Activated CD4-positive, alpha-beta T cell treated with anti-CD3 and anti-CD28 coated beads, Interleukin-2, amount 10 ng/mL, durations not matched to agents 24 days and 14 days (primary cell): ENCODE measurements at regions not wholly inside any gene's neighbourhood (a gene's known extent, or its start where the extent isn't known, plus 50 kb on each side); places are given as distances from the start of the nearest gene placed in this dataset.

Source experiments
- DNase-seq: peaks from one replicate; pipeline ENCODE4 v3.0.0; 2022
- H3K27ac Mint-ChIP-seq: one replicate; pipeline ENCODE4 v1.8.0; 2022; ENCODE audit warnings: mild to moderate bottlenecking, mixed read lengths
- H3K27me3 Mint-ChIP-seq: one replicate; pipeline ENCODE4 v1.8.0; 2022; ENCODE audit warnings: mixed read lengths
- H3K36me3 Mint-ChIP-seq: one replicate; pipeline ENCODE4 v1.8.0; 2022; ENCODE audit warnings: low read depth, mild to moderate bottlenecking, mixed read lengths
- H3K4me1 Mint-ChIP-seq: one replicate; pipeline ENCODE4 v1.8.0; 2021; ENCODE audit warnings: mixed read lengths
- H3K4me3 Mint-ChIP-seq: one replicate; pipeline ENCODE4 v1.8.0; 2022; ENCODE audit warnings: mild to moderate bottlenecking, moderate library complexity, mixed read lengths
- H3K9me3 Mint-ChIP-seq: one replicate; pipeline ENCODE4 v1.8.0; 2021; ENCODE audit warnings: mixed read lengths
- intact Hi-C: fragments of 100-400 bp; cut with micrococcal nuclease; formaldehyde crosslinking; loops from one replicate; pipeline ENCODE4 v1.15.1; 2023

DNA sequence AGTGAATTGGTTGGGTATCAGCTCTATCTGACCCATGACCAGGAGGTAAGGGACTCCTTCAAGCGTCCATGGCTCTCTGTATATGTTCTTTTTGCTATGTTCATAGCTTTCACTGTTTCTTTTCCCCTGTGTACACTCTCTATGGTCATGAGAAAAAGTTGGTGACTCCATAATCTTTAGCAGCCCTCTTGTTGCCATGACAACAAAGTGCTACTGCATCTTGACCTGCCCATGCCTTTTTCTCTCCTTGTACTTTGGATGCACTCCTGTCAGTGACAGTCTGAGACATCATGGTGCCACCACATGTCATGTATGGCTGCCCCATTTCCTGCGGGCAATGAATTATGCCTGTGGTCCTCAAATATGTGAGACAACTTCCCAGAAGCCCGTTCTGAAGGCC lies 280.2 kb downstream of the TMEM121 start:
- DNase-seq, result peak; percentile 21
- Mint-ChIP-seq H3K36me3 (no peaks in the 10 kb centered on the region), H3K9me3 (no peaks in the 10 kb centered on the region), H3K4me3 (no peak overlapping the region), H3K4me1 (no peaks in the 10 kb centered on the region), H3K27ac (no peak overlapping the region), H3K27me3 (peaks cover 18% of the 10 kb centered on the region)
- intact Hi-C loops, result no loop called here

DNA sequence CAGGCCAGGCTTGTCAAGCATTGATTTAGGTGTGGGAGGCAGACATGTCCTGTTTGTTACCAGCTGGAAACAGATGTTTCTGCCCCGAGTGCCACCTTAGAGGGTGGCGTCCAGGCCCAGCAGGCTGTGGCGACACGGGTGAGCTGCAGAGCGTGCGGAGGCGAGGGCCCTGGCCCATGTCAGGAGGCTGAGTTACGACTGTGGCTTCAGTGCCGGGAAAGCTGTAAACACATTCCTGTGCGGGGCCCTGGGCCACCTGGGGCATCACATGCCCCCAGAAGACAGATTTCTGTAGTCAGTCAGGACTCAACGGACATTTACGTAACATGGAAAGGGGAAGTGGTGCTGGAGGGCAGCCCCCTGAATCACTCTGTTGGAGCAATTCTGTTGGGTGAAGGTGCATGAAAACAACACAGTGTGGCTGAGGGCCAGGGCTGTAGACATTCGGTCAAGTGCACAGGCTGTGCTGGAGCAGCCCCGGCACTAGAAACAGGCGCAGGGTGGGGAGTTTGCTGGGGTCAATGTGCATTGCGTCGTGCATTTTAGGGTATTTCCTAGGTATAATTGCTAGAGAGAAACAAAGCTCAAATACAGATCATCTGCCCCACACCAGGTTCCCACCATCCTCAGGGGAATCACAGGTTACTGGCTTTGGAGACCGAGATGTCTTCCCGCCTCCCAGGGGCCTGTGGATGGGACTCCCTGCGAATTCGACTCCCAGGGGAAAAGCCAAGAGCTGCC lies 291.8 kb downstream of the TMEM121 start:
- Mint-ChIP-seq H3K27me3 (peaks cover 35% of the 10 kb centered on the region), H3K9me3 (no peaks in the 10 kb centered on the region), H3K4me3 (no peak overlapping the region), H3K36me3 (no peaks in the 10 kb centered on the region), H3K4me1 (no peaks in the 10 kb centered on the region), H3K27ac (no peak overlapping the region)
- intact Hi-C loops, result no loop called here
- peak; percentile 41 for DNase-seq

GRCh38 chr14:105818712-105819005 lies 292.3 kb downstream of the TMEM121 start:
- H3K9me3 Mint-ChIP-seq, result no peaks in the 10 kb centered on the region
- no peaks in the 10 kb centered on the region for H3K4me1 Mint-ChIP-seq
- no peaks in the 10 kb centered on the region for H3K36me3 Mint-ChIP-seq
- no peak for DNase-seq
- H3K27ac Mint-ChIP-seq, result no peak overlapping the region
- H3K27me3 Mint-ChIP-seq, result peaks cover 36% of the 10 kb centered on the region
- intact Hi-C loops, result no loop called here
- no peak overlapping the region for H3K4me3 Mint-ChIP-seq

- peaks cover 5% of the 10 kb centered on the region for H3K4me1 Mint-ChIP-seq
- no peak overlapping the region for H3K4me3 Mint-ChIP-seq
- peaks cover 4% of the 10 kb centered on the region for H3K9me3 Mint-ChIP-seq
- DNase-seq, result peak; percentile 64
- intact Hi-C loops, result no loop called here
- no peak overlapping the region for H3K27ac Mint-ChIP-seq
- no peaks in the 10 kb centered on the region for H3K36me3 Mint-ChIP-seq
- H3K27me3 Mint-ChIP-seq, result peaks cover 51% of the 10 kb centered on the region
Observed at GRCh38 chr14:105830171-105830570, 303.8 kb downstream of the TMEM121 start.

- no peak overlapping the region for H3K4me3 Mint-ChIP-seq
- H3K27me3 Mint-ChIP-seq, result peaks cover 9% of the 10 kb centered on the region
- H3K36me3 Mint-ChIP-seq, result no peaks in the 10 kb centered on the region
- no peaks in the 10 kb centered on the region for H3K9me3 Mint-ChIP-seq
- DNase-seq, result no peak
- intact Hi-C loops, result no loop called here
- H3K27ac Mint-ChIP-seq, result no peak overlapping the region
- H3K4me1 Mint-ChIP-seq, result no peaks in the 10 kb centered on the region
Observed at GRCh38 chr14:105836160-105836559, 309.8 kb downstream of the TMEM121 start.

DNA sequence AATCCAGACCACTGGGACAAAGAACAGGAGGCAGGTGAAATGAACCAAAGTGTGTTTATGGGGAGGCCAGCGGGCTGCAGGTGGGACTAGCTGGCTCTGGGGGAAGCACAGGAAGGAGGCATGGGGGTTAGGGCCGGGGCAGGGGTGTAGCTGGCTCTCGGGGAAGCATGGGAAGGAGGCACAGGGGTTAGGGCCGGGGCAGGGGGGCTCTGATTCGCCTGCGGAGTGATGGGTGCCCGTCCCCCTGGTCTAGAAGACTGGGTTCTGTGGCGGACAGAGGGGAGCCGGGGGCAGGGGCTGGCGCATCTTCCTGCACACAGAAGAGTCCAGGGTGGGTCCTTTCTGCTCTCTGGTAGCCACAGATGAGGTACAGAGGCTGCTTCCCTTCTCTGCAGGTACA lies 310.3 kb downstream of the TMEM121 start:
- intact Hi-C loops, result no loop called here

DNA sequence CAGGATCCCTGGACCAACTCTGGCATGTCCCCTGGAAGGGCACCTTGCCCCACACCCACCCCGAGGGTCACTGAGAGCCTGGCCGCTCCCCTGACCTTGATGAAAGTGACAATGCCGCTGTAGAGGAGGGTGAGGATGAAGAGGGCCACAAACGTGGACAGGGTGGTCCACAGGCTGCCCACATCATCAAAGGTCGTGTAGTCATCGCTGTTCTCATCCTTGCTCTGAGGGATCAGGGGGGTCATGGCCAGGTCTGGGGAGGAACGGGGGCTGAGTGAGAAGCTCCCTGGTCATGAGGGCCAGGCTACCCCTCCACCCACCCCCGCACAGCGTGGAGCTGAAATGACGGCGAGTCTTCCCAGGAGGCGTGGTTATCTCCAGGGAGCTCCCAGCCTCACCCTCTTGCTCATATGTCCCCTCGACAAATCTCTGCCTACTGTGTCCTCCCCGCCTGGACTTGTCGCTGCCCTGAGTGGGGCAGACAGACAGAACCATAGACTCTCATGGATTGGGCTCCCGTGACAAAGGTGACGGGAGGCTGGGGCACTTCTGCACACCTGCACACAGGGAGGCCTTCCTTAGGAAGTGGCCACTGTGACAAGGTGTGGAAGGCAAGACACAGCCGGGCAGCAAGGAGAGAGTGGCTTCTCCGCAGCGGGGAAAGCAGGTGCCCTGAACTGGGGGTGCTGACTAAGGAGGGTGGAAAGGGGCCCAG lies 311.1 kb downstream of the TMEM121 start:
- Mint-ChIP-seq H3K27ac (no peak overlapping the region), H3K27me3 (peaks cover 6% of the 10 kb centered on the region), H3K4me1 (no peaks in the 10 kb centered on the region), H3K9me3 (no peaks in the 10 kb centered on the region), H3K4me3 (no peak overlapping the region), H3K36me3 (no peaks in the 10 kb centered on the region)
- no peak for DNase-seq
- intact Hi-C loops, result no loop called here

More for the DNA sequence above, 310.3 kb downstream of the TMEM121 start:
- H3K27me3 Mint-ChIP-seq, result peaks cover 6% of the 10 kb centered on the region
- no peaks in the 10 kb centered on the region for H3K9me3 Mint-ChIP-seq
- no peaks in the 10 kb centered on the region for H3K4me1 Mint-ChIP-seq
- no peak overlapping the region for H3K4me3 Mint-ChIP-seq
- no peak for DNase-seq
- no peak overlapping the region for H3K27ac Mint-ChIP-seq
- no peaks in the 10 kb centered on the region for H3K36me3 Mint-ChIP-seq

DNA sequence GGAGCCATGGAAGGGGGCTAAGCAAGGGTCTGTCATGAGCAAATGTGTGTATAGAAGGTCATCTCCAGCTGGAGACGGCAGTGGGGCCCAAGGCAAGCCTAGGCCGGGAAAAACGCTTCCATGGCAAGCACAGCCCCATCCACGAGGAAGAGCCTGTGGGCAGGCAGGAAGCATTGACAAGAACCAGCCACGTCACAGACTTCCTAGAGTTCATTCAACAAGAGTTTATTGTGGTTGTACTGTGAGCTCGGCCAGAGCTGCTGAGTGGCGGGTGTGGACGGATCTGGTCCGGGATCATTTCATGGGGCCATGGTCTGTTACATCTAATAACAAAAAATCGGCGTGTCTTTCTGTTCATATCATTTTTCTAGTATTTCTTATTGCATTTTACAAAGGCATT lies 311.7 kb downstream of the TMEM121 start:
- Mint-ChIP-seq H3K36me3 (no peaks in the 10 kb centered on the region), H3K4me1 (no peaks in the 10 kb centered on the region), H3K27me3 (peaks cover 6% of the 10 kb centered on the region), H3K9me3 (no peaks in the 10 kb centered on the region), H3K4me3 (no peak overlapping the region), H3K27ac (no peak overlapping the region)
- no peak for DNase-seq
- intact Hi-C loops, result no loop called here

DNA sequence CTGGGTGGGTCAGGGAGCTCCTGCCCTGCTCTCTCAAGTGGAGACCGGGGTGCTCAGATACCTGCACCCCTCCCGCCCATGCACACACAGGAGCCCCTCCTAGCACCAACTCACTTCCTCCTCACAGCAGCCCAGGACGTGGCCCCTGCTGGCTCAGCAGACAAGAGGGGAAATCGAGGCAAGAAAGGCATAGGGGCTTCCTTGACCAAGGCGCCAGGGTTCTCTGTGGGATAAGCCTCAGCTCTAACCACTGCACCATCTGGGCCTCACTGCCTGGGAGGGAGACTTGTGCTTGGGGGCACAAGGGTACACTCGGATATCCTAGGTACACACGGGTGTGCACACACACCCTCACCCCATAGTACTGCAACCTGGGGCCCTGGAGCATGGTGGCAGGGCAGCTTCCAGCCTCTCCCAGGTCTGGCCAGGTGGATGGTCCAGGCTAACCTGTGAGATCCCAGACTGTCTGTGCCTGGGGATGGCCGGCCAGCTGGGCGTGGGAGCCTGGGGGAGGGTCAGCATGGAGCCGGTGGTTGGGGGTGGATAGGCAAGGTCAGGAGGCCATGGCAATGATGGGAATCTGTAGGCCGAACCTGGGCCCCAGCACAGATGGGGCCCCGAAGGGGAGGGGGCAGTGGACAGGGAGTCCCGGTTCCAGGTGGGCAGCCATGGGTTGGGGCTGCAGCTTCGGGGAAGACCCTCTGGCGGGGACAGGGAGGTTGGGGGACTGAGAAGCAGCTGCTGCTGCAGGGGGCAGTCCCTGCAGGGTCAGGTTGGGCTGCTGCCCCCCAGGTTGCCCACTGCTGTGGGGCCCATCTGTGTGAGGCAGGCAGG lies 312.4 kb downstream of the TMEM121 start:
- Mint-ChIP-seq H3K4me1 (no peaks in the 10 kb centered on the region), H3K4me3 (no peak overlapping the region), H3K9me3 (no peaks in the 10 kb centered on the region), H3K36me3 (no peaks in the 10 kb centered on the region), H3K27ac (no peak overlapping the region), H3K27me3 (peaks cover 3% of the 10 kb centered on the region)
- DNase-seq, result no peak
- intact Hi-C loops, result no loop called here

- H3K27ac Mint-ChIP-seq, result no peak overlapping the region
- H3K9me3 Mint-ChIP-seq, result no peaks in the 10 kb centered on the region
- H3K27me3 Mint-ChIP-seq, result peaks cover under 1% of the 10 kb centered on the region
- no peak overlapping the region for H3K4me3 Mint-ChIP-seq
- DNase-seq, result no peak
- intact Hi-C loops, result no loop called here
- H3K4me1 Mint-ChIP-seq, result no peaks in the 10 kb centered on the region
- no peaks in the 10 kb centered on the region for H3K36me3 Mint-ChIP-seq
Observed at GRCh38 chr14:105839425-105840265, 313.3 kb downstream of the TMEM121 start.

- Mint-ChIP-seq H3K27me3 (no peaks in the 10 kb centered on the region), H3K9me3 (no peaks in the 10 kb centered on the region), H3K4me1 (no peaks in the 10 kb centered on the region), H3K36me3 (no peaks in the 10 kb centered on the region), H3K4me3 (no peak overlapping the region), H3K27ac (no peak overlapping the region)
- intact Hi-C loops, result no loop called here
- DNase-seq, result no peak
Observed at GRCh38 chr14:105840266-105841021, 314.1 kb downstream of the TMEM121 start.

DNA sequence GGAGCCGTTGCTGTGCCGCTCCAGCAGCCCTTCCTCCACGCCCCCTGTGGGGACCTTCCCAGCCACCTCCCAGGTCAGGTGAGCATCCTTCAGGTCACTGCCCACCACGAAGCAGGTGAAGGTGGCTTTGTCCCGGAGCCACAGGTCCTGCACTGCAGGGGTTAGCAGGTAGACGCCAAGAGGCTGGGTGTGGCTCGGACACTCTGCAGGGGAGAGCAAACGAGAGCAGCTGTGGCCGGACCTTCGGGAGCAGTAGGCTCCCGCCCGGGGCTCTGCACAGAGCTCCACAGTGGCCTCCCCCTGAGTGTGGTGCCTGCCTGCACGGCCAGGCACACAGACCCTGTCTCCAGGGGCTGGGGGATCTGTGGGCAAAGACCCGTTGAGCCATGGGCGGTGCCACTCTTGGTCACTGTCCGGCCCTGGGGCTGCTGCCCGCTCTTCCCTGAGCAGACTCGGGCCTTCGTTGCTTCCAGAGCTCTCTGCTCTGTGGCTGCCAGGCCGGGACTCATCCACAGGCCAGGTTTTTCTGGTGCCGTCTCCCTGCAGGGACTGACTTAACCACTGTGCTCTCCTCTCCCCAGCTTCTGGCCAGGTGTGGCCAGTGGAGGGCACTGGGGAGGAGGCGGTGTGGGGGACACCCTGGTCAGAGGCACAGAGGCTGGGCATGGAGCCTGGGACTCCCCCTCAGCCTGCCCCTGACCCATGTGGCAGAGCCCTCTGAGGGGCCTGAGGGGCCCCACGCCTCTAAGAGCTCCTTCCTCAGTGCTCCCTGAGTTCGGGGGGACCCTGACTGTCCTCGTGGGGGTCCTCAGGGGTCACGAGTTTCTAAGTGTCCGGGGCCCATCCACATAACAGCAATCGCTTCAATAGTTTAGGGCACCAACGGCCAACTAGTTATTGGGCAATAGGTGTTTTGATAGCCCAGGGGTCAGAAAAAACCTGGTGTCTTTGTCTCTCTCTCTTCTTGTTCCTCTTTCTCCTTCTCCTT lies 314.9 kb downstream of the TMEM121 start:
- Mint-ChIP-seq H3K27ac (no peak overlapping the region), H3K9me3 (no peaks in the 10 kb centered on the region), H3K4me1 (no peaks in the 10 kb centered on the region), H3K27me3 (no peaks in the 10 kb centered on the region), H3K4me3 (no peak overlapping the region), H3K36me3 (no peaks in the 10 kb centered on the region)
- DNase-seq, result no peak
- intact Hi-C loops, result no loop called here
